T-helper 17 cell (primary cell): ENCODE measurements at regions not wholly inside any gene's neighbourhood (a gene's known extent, or its start where the extent isn't known, plus 50 kb on each side); places are given as distances from the start of the nearest gene placed in this dataset.

ENCODE experiments used
- ATAC-seq: fragments of 150-1000 bp; cut with Tn5 transposase; 2 replicates; pipeline ENCODE4 v1.10.0; 2021; ENCODE audit warnings: mild to moderate bottlenecking, moderate library complexity
- DNase-seq, 3 donors: peaks; one replicate each; pipeline versions ENCODE4 v3.0.0 to v3.0.0-alpha.2; 2020 to 2021
- H3K9me3 ChIP-seq: one replicate; pipeline ENCODE4 v1.7.0; 2013; ENCODE audit warnings: low read length, mild to moderate bottlenecking; ENCODE audit not compliant: control insufficient read depth, poor library complexity, severe bottlenecking
- H3K27ac Mint-ChIP-seq: one replicate; pipeline ENCODE4 v1.8.0; 2022; ENCODE audit warnings: mild to moderate bottlenecking, moderate library complexity, mixed read lengths
- H3K27me3 Mint-ChIP-seq: one replicate; pipeline ENCODE4 v1.8.0; 2022; ENCODE audit warnings: mixed read lengths
- H3K36me3 Mint-ChIP-seq: one replicate; pipeline ENCODE4 v1.8.0; 2022; ENCODE audit warnings: low read depth, mixed read lengths
- H3K4me1 Mint-ChIP-seq: one replicate; pipeline ENCODE4 v1.8.0; 2022; ENCODE audit warnings: mild to moderate bottlenecking, mixed read lengths
- H3K4me3 Mint-ChIP-seq: one replicate; pipeline ENCODE4 v1.8.0; 2022; ENCODE audit warnings: mild to moderate bottlenecking, moderate library complexity, mixed read lengths

- ATAC-seq (no peak), DNase-seq (no peak)
- H3K36me3 Mint-ChIP-seq: no peaks in the 10 kb centered on the region
- H3K4me3 Mint-ChIP-seq: no peak overlapping the region
- H3K27me3 Mint-ChIP-seq: peaks cover 51% of the 10 kb centered on the region
- H3K27ac Mint-ChIP-seq: no peak overlapping the region
- H3K9me3 ChIP-seq: no peaks in the 10 kb centered on the region
- no peaks in the 10 kb centered on the region for H3K4me1 Mint-ChIP-seq
Observed at GRCh38 chr20:23289249-23289648, 61.3 kb upstream of the NXT1 start.

GRCh38 chr20:23287354-23288190 is 63.0 kb upstream of the NXT1 start:
- DNase-seq: no peak
- Mint-ChIP-seq H3K27ac (no peak overlapping the region), H3K36me3 (no peaks in the 10 kb centered on the region), H3K27me3 (peaks cover 62% of the 10 kb centered on the region), H3K4me1 (peaks cover 2% of the 10 kb centered on the region), H3K4me3 (no peak overlapping the region)
- ATAC-seq: no peak
- H3K9me3 ChIP-seq: no peaks in the 10 kb centered on the region

- peaks cover 60% of the 10 kb centered on the region for H3K27me3 Mint-ChIP-seq
- H3K36me3 Mint-ChIP-seq: no peaks in the 10 kb centered on the region
- peaks cover 2% of the 10 kb centered on the region for H3K4me1 Mint-ChIP-seq
- DNase-seq (no peak), ATAC-seq (no peak)
- no peaks in the 10 kb centered on the region for H3K9me3 ChIP-seq
- no peak overlapping the region for H3K27ac Mint-ChIP-seq
- no peak overlapping the region for H3K4me3 Mint-ChIP-seq
Observed at GRCh38 chr20:23286346-23286745, 64.2 kb upstream of the NXT1 start.

DNA sequence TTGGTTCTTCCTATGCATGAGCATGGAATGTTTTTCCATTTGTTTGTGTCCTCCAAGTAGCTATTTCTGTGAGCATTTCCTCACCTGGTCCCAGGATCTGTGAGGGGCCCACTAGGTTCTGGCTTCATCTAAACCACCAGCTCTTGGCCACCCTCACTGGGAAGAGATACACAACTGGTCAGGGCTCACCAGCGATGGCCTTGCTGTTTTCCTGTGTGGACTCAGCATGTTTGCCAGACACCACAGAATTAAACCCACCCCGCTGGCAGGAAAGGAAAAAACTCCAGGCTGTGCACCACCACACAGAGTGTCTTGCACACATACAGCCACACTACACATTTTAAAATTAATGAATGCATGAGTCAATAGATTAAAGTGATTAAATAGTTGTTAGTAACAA is 65.1 kb upstream of the NXT1 start:
- H3K4me1 Mint-ChIP-seq: peaks cover 2% of the 10 kb centered on the region
- H3K36me3 Mint-ChIP-seq: no peaks in the 10 kb centered on the region
- ATAC-seq: no peak
- H3K9me3 ChIP-seq: no peaks in the 10 kb centered on the region
- no peak overlapping the region for H3K27ac Mint-ChIP-seq
- H3K4me3 Mint-ChIP-seq: no peak overlapping the region
- DNase-seq: no peak
- H3K27me3 Mint-ChIP-seq: peaks cover 52% of the 10 kb centered on the region

DNA sequence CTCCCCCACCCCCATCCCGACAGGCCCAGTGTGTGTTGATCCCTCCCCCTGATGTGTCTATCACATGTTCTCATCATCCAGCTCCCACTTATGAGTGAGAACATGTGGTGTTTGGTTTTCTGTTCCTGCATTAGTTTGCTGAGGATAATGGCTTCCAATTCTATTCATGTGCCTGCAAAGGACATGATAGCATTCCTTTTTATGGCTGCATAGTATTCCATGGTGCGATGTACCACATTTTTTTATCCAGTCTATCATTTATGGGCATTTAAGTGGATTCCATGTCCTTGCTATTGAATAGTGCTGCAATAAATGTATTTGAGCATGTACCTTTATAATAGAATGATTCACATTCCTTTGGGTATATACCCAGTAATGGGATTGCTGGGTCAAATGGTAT is 66.6 kb upstream of the NXT1 start:
- no peak for DNase-seq
- Mint-ChIP-seq H3K4me3 (no peak overlapping the region), H3K27me3 (peaks cover 45% of the 10 kb centered on the region), H3K27ac (no peak overlapping the region), H3K36me3 (no peaks in the 10 kb centered on the region), H3K4me1 (peaks cover 2% of the 10 kb centered on the region)
- H3K9me3 ChIP-seq: no peaks in the 10 kb centered on the region
- no peak for ATAC-seq

DNA sequence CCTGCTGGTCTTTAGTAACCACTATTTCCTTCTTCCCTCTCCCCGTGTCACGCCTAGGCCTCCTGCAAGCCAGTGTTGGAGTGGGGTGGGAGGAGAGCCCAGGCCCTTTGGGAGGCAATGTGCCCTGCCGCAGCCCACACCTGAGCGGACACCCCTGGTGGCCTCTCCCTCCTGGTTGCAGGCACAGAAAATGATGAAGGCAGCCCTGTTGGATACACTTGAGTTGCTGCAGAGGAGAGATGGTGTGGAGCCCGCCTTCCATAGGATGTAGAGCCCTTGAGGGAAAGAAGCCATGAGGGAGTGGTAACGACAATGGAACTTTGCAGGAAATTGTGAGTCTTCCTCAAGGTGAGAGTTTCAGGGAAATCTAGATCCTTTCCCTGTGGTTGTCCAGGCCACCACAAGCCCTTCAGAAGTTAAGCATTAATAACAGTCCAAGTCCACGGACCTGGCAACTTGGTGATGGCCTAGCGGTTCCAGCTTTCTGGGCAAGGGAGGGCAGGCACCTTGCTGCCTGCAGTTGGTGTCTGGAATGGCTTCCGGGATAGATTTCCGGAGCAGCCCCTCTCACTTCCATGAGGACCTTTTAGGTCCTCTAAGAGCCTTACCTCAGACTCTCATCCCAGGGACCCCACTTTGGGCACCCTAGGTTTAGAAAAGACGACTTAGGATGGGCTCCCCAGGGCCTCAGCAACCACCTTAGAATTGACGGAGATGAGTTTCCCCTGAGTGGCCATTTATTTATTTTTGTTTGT is 67.3 kb upstream of the NXT1 start:
- ATAC-seq (no peak), DNase-seq (no peak)
- H3K9me3 ChIP-seq: no peaks in the 10 kb centered on the region
- no peak overlapping the region for H3K4me3 Mint-ChIP-seq
- H3K4me1 Mint-ChIP-seq: peaks cover 2% of the 10 kb centered on the region
- H3K27me3 Mint-ChIP-seq: peaks cover 41% of the 10 kb centered on the region
- no peak overlapping the region for H3K27ac Mint-ChIP-seq
- H3K36me3 Mint-ChIP-seq: no peaks in the 10 kb centered on the region

DNA sequence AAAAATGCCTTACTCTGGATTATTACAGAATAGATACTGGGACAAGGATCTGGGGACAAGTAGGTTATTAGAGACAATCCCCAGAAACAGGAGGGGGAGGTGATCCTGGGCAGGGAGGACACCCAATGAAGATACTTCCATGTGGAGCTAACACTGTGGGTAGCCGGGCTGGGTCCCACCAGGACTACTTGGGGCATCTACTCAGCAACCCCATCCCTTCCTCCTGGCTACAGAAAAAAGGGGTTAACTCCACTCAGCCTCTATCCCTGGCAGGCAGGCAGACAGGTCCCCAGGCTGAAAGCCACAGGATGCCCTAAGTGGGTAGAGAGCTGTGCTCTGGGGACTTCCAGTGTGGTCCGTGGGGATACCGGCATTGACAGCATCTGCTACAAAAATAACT is 68.0 kb upstream of the NXT1 start:
- DNase-seq: no peak
- peaks cover 40% of the 10 kb centered on the region for H3K27me3 Mint-ChIP-seq
- peaks cover 2% of the 10 kb centered on the region for H3K4me1 Mint-ChIP-seq
- H3K9me3 ChIP-seq: no peaks in the 10 kb centered on the region
- ATAC-seq: no peak
- H3K27ac Mint-ChIP-seq: no peak overlapping the region
- no peak overlapping the region for H3K4me3 Mint-ChIP-seq
- H3K36me3 Mint-ChIP-seq: no peaks in the 10 kb centered on the region

- no peak overlapping the region for H3K4me3 Mint-ChIP-seq
- DNase-seq: no peak
- H3K9me3 ChIP-seq: no peaks in the 10 kb centered on the region
- H3K27me3 Mint-ChIP-seq: peaks cover 35% of the 10 kb centered on the region
- peaks cover 2% of the 10 kb centered on the region for H3K4me1 Mint-ChIP-seq
- no peak overlapping the region for H3K27ac Mint-ChIP-seq
- H3K36me3 Mint-ChIP-seq: no peaks in the 10 kb centered on the region
- no peak for ATAC-seq
Observed at GRCh38 chr20:23282111-23282510, 68.5 kb upstream of the NXT1 start.

DNA sequence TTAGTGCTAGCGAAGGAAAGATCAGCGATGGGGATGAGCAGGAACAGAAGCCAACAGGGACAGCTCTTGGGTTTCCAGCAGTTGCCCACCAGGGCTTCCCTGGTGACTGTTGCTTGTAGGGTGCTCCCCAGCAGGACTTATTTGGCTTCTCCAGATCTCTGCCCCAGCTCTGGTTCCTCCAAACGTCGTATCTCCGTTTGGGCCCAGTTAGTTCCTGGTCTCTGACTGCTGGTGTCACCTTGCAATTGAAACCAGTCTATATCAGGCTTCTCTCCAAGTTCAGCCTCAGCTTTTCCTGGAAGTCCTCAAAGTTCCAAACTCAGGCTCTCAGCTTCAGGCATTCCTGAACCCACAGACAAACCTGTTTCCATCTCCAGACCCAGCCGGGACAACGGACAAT is 70.8 kb upstream of the NXT1 start:
- H3K4me1 Mint-ChIP-seq: peaks cover 2% of the 10 kb centered on the region
- H3K9me3 ChIP-seq: no peaks in the 10 kb centered on the region
- no peak overlapping the region for H3K27ac Mint-ChIP-seq
- peaks cover 20% of the 10 kb centered on the region for H3K27me3 Mint-ChIP-seq
- no peaks in the 10 kb centered on the region for H3K36me3 Mint-ChIP-seq
- no peak overlapping the region for H3K4me3 Mint-ChIP-seq
- no peak for ATAC-seq
- DNase-seq: no peak

DNA sequence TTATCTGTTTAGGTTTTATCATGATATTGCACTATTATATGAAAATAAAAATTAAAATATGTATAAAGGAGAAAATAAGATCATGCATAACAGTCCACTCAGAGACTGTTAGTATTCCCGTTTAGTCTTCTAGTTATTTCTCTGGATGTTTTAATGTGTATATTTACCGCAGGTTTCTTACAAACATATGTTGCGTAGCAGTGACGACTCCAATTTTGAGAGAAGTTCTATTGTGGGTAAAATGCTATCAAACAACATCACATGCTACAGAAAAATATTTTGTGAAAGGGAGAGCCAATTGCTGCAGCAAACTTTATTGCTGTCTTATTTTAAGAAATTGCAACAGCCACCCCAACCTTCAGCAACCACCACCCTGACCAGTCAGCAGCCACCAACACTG is 72.4 kb upstream of the NXT1 start:
- Mint-ChIP-seq H3K4me1 (peaks cover 2% of the 10 kb centered on the region), H3K27me3 (peaks cover 14% of the 10 kb centered on the region), H3K36me3 (no peaks in the 10 kb centered on the region), H3K4me3 (no peak overlapping the region), H3K27ac (no peak overlapping the region)
- no peak for DNase-seq
- H3K9me3 ChIP-seq: no peaks in the 10 kb centered on the region
- ATAC-seq: no peak

DNA sequence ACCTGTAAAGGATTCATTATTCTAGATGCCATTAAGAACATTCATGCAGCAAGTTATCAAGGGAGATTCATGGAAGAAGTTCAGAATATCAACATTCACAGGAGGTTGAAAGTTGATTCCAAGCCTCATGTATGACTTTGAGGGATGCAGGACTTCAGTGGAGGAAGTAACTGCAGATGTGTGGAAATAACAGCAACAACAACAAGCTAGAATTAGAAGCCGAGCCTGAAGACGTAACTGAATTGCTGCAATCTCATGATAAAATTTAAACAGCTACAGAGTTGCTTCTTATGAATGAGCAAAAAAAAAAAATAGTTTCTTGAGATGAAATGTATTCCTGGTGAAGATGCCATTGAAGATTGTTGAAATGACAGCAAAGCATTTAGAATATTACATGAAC is 73.3 kb upstream of the NXT1 start:
- no peak overlapping the region for H3K4me3 Mint-ChIP-seq
- no peaks in the 10 kb centered on the region for H3K4me1 Mint-ChIP-seq
- H3K27me3 Mint-ChIP-seq: peaks cover 8% of the 10 kb centered on the region
- no peaks in the 10 kb centered on the region for H3K36me3 Mint-ChIP-seq
- ATAC-seq (no peak), DNase-seq (no peak)
- H3K27ac Mint-ChIP-seq: no peak overlapping the region
- H3K9me3 ChIP-seq: no peaks in the 10 kb centered on the region

- no peak for ATAC-seq
- Mint-ChIP-seq H3K27me3 (no peaks in the 10 kb centered on the region), H3K27ac (no peak overlapping the region), H3K36me3 (no peaks in the 10 kb centered on the region), H3K4me3 (no peak overlapping the region), H3K4me1 (no peaks in the 10 kb centered on the region)
- no peaks in the 10 kb centered on the region for H3K9me3 ChIP-seq
- DNase-seq: no peak
Observed at GRCh38 chr20:23273776-23274175, 76.8 kb upstream of the NXT1 start.

DNA sequence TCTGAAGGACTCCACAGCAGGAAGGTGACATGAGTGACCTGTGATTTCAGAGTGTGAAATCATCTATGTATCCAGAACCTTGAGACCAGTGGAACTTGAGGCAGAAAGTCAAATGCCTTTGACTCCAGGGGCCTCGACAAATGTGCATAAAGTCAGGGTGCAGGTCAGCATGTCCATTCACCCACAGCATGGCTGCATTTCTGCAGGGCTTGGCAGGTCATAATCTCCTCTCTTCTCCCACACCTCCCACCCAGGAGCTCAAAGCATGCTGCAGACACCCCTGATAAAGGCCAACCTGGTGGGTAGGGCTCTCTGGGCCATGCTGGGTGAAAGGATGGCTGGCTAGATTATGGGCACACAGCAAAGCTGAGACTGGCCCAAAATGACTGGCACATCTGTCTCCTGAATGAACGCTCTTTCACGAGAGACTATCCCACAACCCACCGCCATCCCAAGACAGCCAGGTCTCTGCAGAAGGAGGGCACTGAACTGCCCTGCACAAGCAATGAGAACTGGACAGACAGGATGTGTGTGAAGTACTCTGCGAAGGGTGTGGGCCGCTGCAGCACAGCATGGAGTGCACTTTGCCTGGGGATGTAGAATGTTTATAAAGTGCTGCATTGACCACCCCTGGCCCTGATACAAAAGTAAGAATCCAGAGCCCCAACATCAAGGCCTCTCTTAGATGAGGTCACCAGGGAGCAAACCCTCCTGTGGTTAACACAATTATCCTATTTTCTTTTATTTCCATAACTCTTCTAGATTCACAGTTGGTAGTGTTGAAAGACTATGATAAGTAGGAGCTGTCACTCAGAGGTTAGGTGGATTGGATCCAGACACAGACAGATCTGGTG is 78.2 kb upstream of the NXT1 start:
- H3K9me3 ChIP-seq: no peaks in the 10 kb centered on the region
- Mint-ChIP-seq H3K27ac (no peak overlapping the region), H3K27me3 (no peaks in the 10 kb centered on the region), H3K36me3 (no peaks in the 10 kb centered on the region), H3K4me3 (no peak overlapping the region), H3K4me1 (no peaks in the 10 kb centered on the region)
- DNase-seq: no peak
- no peak for ATAC-seq
